GM23338 (cell line): ENCODE measurements at regions not wholly inside any gene's neighbourhood (a gene's known extent, or its start where the extent isn't known, plus 50 kb on each side); places are given as distances from the start of the nearest gene placed in this dataset.

Experiments used
- EZH2 ChIP-seq: fragments of 200-600 bp; sonication (generic); IDR thresholded peaks from one replicate; pipeline ENCODE4 v1.8.0; 2017; ENCODE audit warnings: antibody characterized with exemption, mild to moderate bottlenecking, low read depth; ENCODE audit not compliant: unreplicated experiment
- POLR2AphosphoS5 ChIP-seq: IDR thresholded peaks from 2 replicates; pipeline ENCODE4 v1.6.1; 2016; ENCODE audit warnings: antibody characterized with exemption, low read depth
- ZNF331 ChIP-seq: fragments of 250-450 bp; sonication (Bioruptor Pico); IDR thresholded peaks from 2 replicates; pipeline ENCODE4 v1.5.0; 2020; ENCODE audit warnings: low read depth, mild to moderate bottlenecking, moderate library complexity
- TF ChIP-seq, protein P1 (sequence below), 2 experiments: fragments of 200-600 bp in 1 of 2; sonication (generic) in 1 of 2; conservative IDR thresholded peaks; 2 replicates each; pipeline versions ENCODE4 v1.5.1 to v1.6.1; 2016 to 2017; ENCODE audit warnings: antibody characterized with exemption in 2 of 2, low read depth in 2 of 2, mild to moderate bottlenecking in 2 of 2, moderate library complexity in 1 of 2

DNA sequence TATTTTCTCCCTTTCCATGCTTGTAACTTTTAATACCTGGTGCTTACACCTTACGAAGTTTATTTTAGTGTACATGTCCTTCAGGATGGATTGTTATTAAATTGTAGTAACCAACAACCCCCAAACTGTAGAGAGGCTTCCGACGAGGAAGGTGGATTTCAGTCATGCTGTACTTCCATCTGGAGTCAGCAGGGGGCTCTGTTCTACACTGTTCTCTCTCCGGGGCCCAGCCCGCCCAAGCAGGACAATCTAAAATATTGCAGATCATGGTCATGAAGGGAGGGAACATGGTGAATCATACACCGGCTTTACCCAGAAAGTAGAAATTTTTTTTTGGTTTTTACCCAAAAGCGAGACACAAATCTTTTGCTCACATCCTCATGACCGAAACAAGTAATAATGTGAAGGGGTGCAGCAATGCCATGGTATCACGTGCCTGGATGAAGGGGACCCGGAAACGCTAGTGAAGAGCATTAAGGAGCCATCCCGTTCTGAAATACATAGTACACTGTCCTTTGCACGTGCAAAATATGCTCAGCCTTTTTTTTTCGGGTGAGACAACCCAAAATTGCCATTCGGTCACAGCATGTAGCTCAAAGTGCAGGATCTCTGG lies 884.8 kb downstream of the EPHA4 start:
- no peak for TF ChIP-seq EZH2
- no peak for TF ChIP-seq POLR2AphosphoS5
- TF ChIP-seq, protein P1, sequence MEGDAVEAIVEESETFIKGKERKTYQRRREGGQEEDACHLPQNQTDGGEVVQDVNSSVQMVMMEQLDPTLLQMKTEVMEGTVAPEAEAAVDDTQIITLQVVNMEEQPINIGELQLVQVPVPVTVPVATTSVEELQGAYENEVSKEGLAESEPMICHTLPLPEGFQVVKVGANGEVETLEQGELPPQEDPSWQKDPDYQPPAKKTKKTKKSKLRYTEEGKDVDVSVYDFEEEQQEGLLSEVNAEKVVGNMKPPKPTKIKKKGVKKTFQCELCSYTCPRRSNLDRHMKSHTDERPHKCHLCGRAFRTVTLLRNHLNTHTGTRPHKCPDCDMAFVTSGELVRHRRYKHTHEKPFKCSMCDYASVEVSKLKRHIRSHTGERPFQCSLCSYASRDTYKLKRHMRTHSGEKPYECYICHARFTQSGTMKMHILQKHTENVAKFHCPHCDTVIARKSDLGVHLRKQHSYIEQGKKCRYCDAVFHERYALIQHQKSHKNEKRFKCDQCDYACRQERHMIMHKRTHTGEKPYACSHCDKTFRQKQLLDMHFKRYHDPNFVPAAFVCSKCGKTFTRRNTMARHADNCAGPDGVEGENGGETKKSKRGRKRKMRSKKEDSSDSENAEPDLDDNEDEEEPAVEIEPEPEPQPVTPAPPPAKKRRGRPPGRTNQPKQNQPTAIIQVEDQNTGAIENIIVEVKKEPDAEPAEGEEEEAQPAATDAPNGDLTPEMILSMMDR (conservative IDR thresholded peaks at IDR 0.05; ENCODE audit: low read depth in 2 of 2) = peak; percentile 82 to 93
- TF ChIP-seq ZNF331 (CRISPR knock-in tag) = no peak
